DOHH2 (cell line): ENCODE measurements at regions not wholly inside any gene's neighbourhood (a gene's known extent, or its start where the extent isn't known, plus 50 kb on each side); places are given as distances from the start of the nearest gene placed in this dataset.

Experiments
- H3F3A ChIP-seq: fragments of 200-600 bp; sonication (generic), shearing (Covaris generic); 2 replicates; pipeline ENCODE4 v1.6.0; 2016; ENCODE audit warnings: antibody characterized with exemption, mild to moderate bottlenecking; ENCODE audit not compliant: control insufficient read depth, insufficient read depth
- H3K27ac ChIP-seq: fragments of 200-600 bp; sonication (generic); 2 replicates; pipeline ENCODE4 v1.5.1; 2014; ENCODE audit warnings: low read depth, mild to moderate bottlenecking, low read length, moderate library complexity
- H3K27me3 ChIP-seq: fragments of 200-600 bp; sonication (generic); 2 replicates; pipeline ENCODE4 v1.6.1; 2014; ENCODE audit warnings: mild to moderate bottlenecking, low read length, mixed read lengths; ENCODE audit not compliant: control insufficient read depth
- H3K36me3 ChIP-seq: fragments of 200-600 bp; sonication (generic); 2 replicates; pipeline ENCODE4 v1.6.1; 2014; ENCODE audit warnings: mild to moderate bottlenecking, low read length, moderate library complexity, mixed read lengths; ENCODE audit not compliant: control insufficient read depth
- H3K4me1 ChIP-seq: fragments of 200-600 bp; sonication (generic); 2 replicates; pipeline ENCODE4 v1.6.1; 2014; ENCODE audit warnings: mild to moderate bottlenecking, low read length, mixed read lengths; ENCODE audit not compliant: control insufficient read depth
- H3K4me2 ChIP-seq: fragments of 200-600 bp; sonication (generic); 2 replicates; pipeline ENCODE4 v1.6.0; 2014; ENCODE audit warnings: mild to moderate bottlenecking, low read length, moderate library complexity
- H3K4me3 ChIP-seq: fragments of 200-600 bp; sonication (generic); 2 replicates; pipeline ENCODE4 v1.5.1; 2014; ENCODE audit warnings: mild to moderate bottlenecking, low read length, mixed read lengths
- H3K79me2 ChIP-seq: fragments of 200-600 bp; sonication (generic); 2 replicates; pipeline ENCODE4 v1.6.1; 2014; ENCODE audit warnings: mild to moderate bottlenecking, low read length, mixed read lengths; ENCODE audit not compliant: control insufficient read depth
- H3K9me2 ChIP-seq: fragments of 200-600 bp; sonication (generic); replicated peaks from 2 replicates; pipeline ENCODE4 v1.6.1; 2014; ENCODE audit warnings: mild to moderate bottlenecking, low read length, mixed read lengths; ENCODE audit not compliant: control insufficient read depth
- H3K9me3 ChIP-seq: fragments of 200-600 bp; sonication (generic); 2 replicates; pipeline ENCODE4 v1.6.1; 2014; ENCODE audit warnings: antibody characterized with exemption, low read length, mixed read lengths; ENCODE audit not compliant: control insufficient read depth, insufficient read depth
- H4K20me1 ChIP-seq: fragments of 200-600 bp; sonication (generic); 2 replicates; pipeline ENCODE4 v1.6.0; 2014; ENCODE audit warnings: low read depth, mild to moderate bottlenecking, antibody characterized with exemption, low read length, moderate library complexity; ENCODE audit not compliant: control insufficient read depth, insufficient read depth
- CTCF ChIP-seq: fragments of 200-600 bp; sonication (generic); IDR thresholded peaks from one replicate; pipeline ENCODE4 v1.5.1; 2014; ENCODE audit warnings: antibody characterized with exemption, mild to moderate bottlenecking, low read depth, low read length; ENCODE audit not compliant: poor library complexity, severe bottlenecking
- EZH2phosphoT487 ChIP-seq: fragments of 200-600 bp; sonication (generic); IDR thresholded peaks from 2 replicates; pipeline ENCODE4 v1.6.1; 2017; ENCODE audit warnings: borderline replicate concordance, mild to moderate bottlenecking, antibody characterized with exemption, low read length, moderate library complexity, mixed read lengths

- Histone ChIP-seq H3K4me3 (no peak overlapping the region), H3F3A (no peaks in the 10 kb centered on the region), H3K27me3 (peaks cover 3% of the 10 kb centered on the region; the same call in 1 of the 2 replicates), H3K9me3 (no peaks in the 10 kb centered on the region), H4K20me1 (no peaks in the 10 kb centered on the region), H3K79me2 (no peaks in the 10 kb centered on the region), H3K36me3 (no peaks in the 10 kb centered on the region), H3K9me2 (no peaks in the 10 kb centered on the region), H3K4me2 (no peak overlapping the region), H3K27ac (no peak overlapping the region), H3K4me1 (no peaks in the 10 kb centered on the region)
- TF ChIP-seq EZH2phosphoT487 (no peak), CTCF (no peak)
Observed at GRCh38 chr2:47990503-47990902, 84.2 kb upstream of the FBXO11 start.

GRCh38 chr2:47992671-47993070, 86.4 kb upstream of the FBXO11 start:
- Histone ChIP-seq H3K9me2 (no peaks in the 10 kb centered on the region), H3K79me2 (no peaks in the 10 kb centered on the region), H3K27ac (no peak overlapping the region), H3F3A (no peaks in the 10 kb centered on the region), H3K9me3 (no peaks in the 10 kb centered on the region), H3K4me2 (no peak overlapping the region), H3K4me3 (no peak overlapping the region), H4K20me1 (no peaks in the 10 kb centered on the region), H3K4me1 (no peaks in the 10 kb centered on the region), H3K27me3 (no peaks in the 10 kb centered on the region; the same call in 1 of the 2 replicates), H3K36me3 (no peaks in the 10 kb centered on the region)
- TF ChIP-seq CTCF (no peak), EZH2phosphoT487 (no peak)

GRCh38 chr2:47996808-47997207, 90.5 kb upstream of the FBXO11 start:
- Histone ChIP-seq H4K20me1 (no peaks in the 10 kb centered on the region), H3K79me2 (no peaks in the 10 kb centered on the region), H3K4me2 (no peak overlapping the region), H3K27ac (no peak overlapping the region), H3F3A (no peaks in the 10 kb centered on the region), H3K9me2 (no peaks in the 10 kb centered on the region), H3K36me3 (no peaks in the 10 kb centered on the region), H3K4me1 (no peaks in the 10 kb centered on the region), H3K4me3 (no peak overlapping the region), H3K9me3 (no peaks in the 10 kb centered on the region), H3K27me3 (peaks cover 4% of the 10 kb centered on the region; the same call in 1 of the 2 replicates)
- TF ChIP-seq CTCF (no peak), EZH2phosphoT487 (no peak)

DNA sequence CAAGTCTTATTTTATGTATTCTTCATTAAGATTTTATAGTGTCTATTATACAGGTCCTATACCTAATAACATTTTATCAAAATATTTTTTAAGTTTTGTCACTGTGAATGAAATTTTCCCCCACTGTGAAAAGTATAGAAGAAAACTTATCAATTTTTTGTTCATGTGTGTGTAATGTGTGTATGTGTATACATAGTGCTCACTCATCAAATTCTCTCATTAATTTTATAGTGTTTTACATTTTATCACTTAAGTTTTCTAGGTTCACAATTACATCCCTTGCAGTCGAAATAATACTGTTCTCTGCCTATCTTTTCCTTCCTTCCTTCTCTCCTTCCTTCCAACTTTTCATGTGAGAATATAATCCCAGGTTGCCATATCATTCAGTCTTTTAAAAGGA, 93.2 kb upstream of the FBXO11 start:
- TF ChIP-seq CTCF (no peak), EZH2phosphoT487 (no peak)
- Histone ChIP-seq H3K9me3 (no peaks in the 10 kb centered on the region), H3K27ac (no peak overlapping the region), H3K9me2 (no peaks in the 10 kb centered on the region), H3K36me3 (no peaks in the 10 kb centered on the region), H3K79me2 (no peaks in the 10 kb centered on the region), H3F3A (no peaks in the 10 kb centered on the region), H4K20me1 (no peaks in the 10 kb centered on the region), H3K27me3 (peaks cover 4% of the 10 kb centered on the region; the same call in 1 of the 2 replicates), H3K4me3 (no peak overlapping the region), H3K4me1 (no peaks in the 10 kb centered on the region), H3K4me2 (no peak overlapping the region)
